Loucy (cell line): ENCODE measurements at regions not wholly inside any gene's neighbourhood (a gene's known extent, or its start where the extent isn't known, plus 50 kb on each side); places are given as distances from the start of the nearest gene placed in this dataset.

Source experiments
- H2AFZ ChIP-seq: fragments of 200-600 bp; sonication (generic); 2 replicates; pipeline ENCODE4 v1.6.0; 2016; ENCODE audit warnings: antibody characterized with exemption, mild to moderate bottlenecking, low read length, moderate library complexity
- H3F3A ChIP-seq: fragments of 200-600 bp; 2 replicates; pipeline ENCODE4 v1.6.0; 2016; ENCODE audit warnings: antibody characterized with exemption, low read depth, mild to moderate bottlenecking
- H3K27me3 ChIP-seq: fragments of 200-600 bp; sonication (generic); 2 replicates; pipeline ENCODE4 v1.6.1; 2014; ENCODE audit warnings: low read length, mild to moderate bottlenecking; ENCODE audit not compliant: insufficient read depth, poor library complexity, severe bottlenecking
- H3K36me3 ChIP-seq: fragments of 200-600 bp; sonication (generic); 2 replicates; pipeline ENCODE4 v1.6.1; 2016; ENCODE audit warnings: low read length; ENCODE audit not compliant: insufficient read depth
- H3K4me1 ChIP-seq: fragments of 200-600 bp; sonication (generic); 2 replicates; pipeline ENCODE4 v1.5.1; 2014; ENCODE audit warnings: low read length, mild to moderate bottlenecking; ENCODE audit not compliant: insufficient read depth, poor library complexity, severe bottlenecking
- H3K4me2 ChIP-seq: fragments of 200-600 bp; sonication (generic); 2 replicates; pipeline ENCODE4 v1.6.0; 2014; ENCODE audit warnings: antibody characterized with exemption, low read length, low read depth, mild to moderate bottlenecking; ENCODE audit not compliant: poor library complexity, severe bottlenecking
- H3K4me3 ChIP-seq: fragments of 200-600 bp; sonication (generic); 2 replicates; pipeline ENCODE4 v1.5.1; 2014; ENCODE audit warnings: low read length, mild to moderate bottlenecking, mixed read lengths; ENCODE audit not compliant: poor library complexity, severe bottlenecking
- H3K79me2 ChIP-seq: fragments of 200-600 bp; sonication (generic); 2 replicates; pipeline ENCODE4 v1.6.1; 2014; ENCODE audit warnings: low read length; ENCODE audit not compliant: insufficient read depth
- H3K9ac ChIP-seq: fragments of 200-600 bp; sonication (generic); 2 replicates; pipeline ENCODE4 v1.6.0; 2014; ENCODE audit warnings: mild to moderate bottlenecking, low read depth, low read length, moderate library complexity; ENCODE audit not compliant: poor library complexity, severe bottlenecking
- H3K9me2 ChIP-seq: fragments of 200-600 bp; sonication (generic); replicated peaks from 2 replicates; pipeline ENCODE4 v1.6.1; 2016; ENCODE audit warnings: low read depth, low read length, mixed read lengths
- H3K9me3 ChIP-seq: fragments of 200-600 bp; sonication (generic); 2 replicates; pipeline ENCODE4 v1.6.1; 2014; ENCODE audit warnings: mild to moderate bottlenecking, antibody characterized with exemption, low read length, low read depth; ENCODE audit not compliant: insufficient read depth
- H4K20me1 ChIP-seq: fragments of 200-600 bp; sonication (generic); 2 replicates; pipeline ENCODE4 v1.6.0; 2014; ENCODE audit warnings: antibody characterized with exemption, low read length, mild to moderate bottlenecking; ENCODE audit not compliant: insufficient read depth, poor library complexity, severe bottlenecking
- CTCF ChIP-seq: fragments of 200-600 bp; sonication (generic); conservative IDR thresholded peaks from 2 replicates; pipeline ENCODE4 v1.5.1; 2014; ENCODE audit warnings: mild to moderate bottlenecking, antibody characterized with exemption, low read length
- EZH2phosphoT487 ChIP-seq: fragments of 200-600 bp; IDR thresholded peaks from 2 replicates; pipeline ENCODE4 v1.6.1; 2018; ENCODE audit warnings: antibody characterized with exemption, mild to moderate bottlenecking, moderate library complexity, borderline replicate concordance

- H3K36me3 ChIP-seq: no peaks in the 10 kb centered on the region
Observed at GRCh38 chr14:25557466-25557865, 507.5 kb upstream of the STXBP6 start.

GRCh38 chr14:25552826-25553225 lies 502.9 kb upstream of the STXBP6 start:
- no peak for TF ChIP-seq EZH2phosphoT487
- no peak for TF ChIP-seq CTCF
- H3K4me1 ChIP-seq: no peaks in the 10 kb centered on the region
- H3K79me2 ChIP-seq: no peaks in the 10 kb centered on the region
- no peaks in the 10 kb centered on the region for H3F3A ChIP-seq
- H3K36me3 ChIP-seq: no peaks in the 10 kb centered on the region
- no peak overlapping the region for H3K4me3 ChIP-seq
- no peaks in the 10 kb centered on the region for H3K9me3 ChIP-seq
- H3K9me2 ChIP-seq: no peaks in the 10 kb centered on the region
- H3K27me3 ChIP-seq: no peaks in the 10 kb centered on the region
- no peak overlapping the region for H3K9ac ChIP-seq
- no peak overlapping the region for H2AFZ ChIP-seq
- H3K4me2 ChIP-seq: no peak overlapping the region
- no peaks in the 10 kb centered on the region for H4K20me1 ChIP-seq

More at GRCh38 chr14:25557466-25557865, 507.5 kb upstream of the STXBP6 start:
- Histone ChIP-seq H3F3A (no peaks in the 10 kb centered on the region), H2AFZ (no peak overlapping the region), H3K9me2 (no peaks in the 10 kb centered on the region), H4K20me1 (no peaks in the 10 kb centered on the region), H3K9me3 (no peaks in the 10 kb centered on the region), H3K79me2 (no peaks in the 10 kb centered on the region), H3K4me1 (no peaks in the 10 kb centered on the region), H3K27me3 (no peaks in the 10 kb centered on the region), H3K4me3 (no peak overlapping the region), H3K4me2 (no peak overlapping the region), H3K9ac (no peak overlapping the region)
- TF ChIP-seq EZH2phosphoT487: no peak

GRCh38 chr14:25551674-25552073 lies 501.7 kb upstream of the STXBP6 start:
- H3K9me3 ChIP-seq: no peaks in the 10 kb centered on the region
- H3K4me1 ChIP-seq: no peaks in the 10 kb centered on the region
- H3K9me2 ChIP-seq: no peaks in the 10 kb centered on the region
- TF ChIP-seq EZH2phosphoT487: no peak
- no peak for TF ChIP-seq CTCF
- no peaks in the 10 kb centered on the region for H3F3A ChIP-seq
- H4K20me1 ChIP-seq: no peaks in the 10 kb centered on the region
- H3K4me2 ChIP-seq: no peak overlapping the region
- H3K36me3 ChIP-seq: no peaks in the 10 kb centered on the region
- H3K79me2 ChIP-seq: no peaks in the 10 kb centered on the region
- no peak overlapping the region for H2AFZ ChIP-seq
- H3K4me3 ChIP-seq: no peak overlapping the region
- H3K9ac ChIP-seq: no peak overlapping the region
- H3K27me3 ChIP-seq: no peaks in the 10 kb centered on the region

GRCh38 chr14:25546826-25547225 lies 496.9 kb upstream of the STXBP6 start:
- Histone ChIP-seq H3K79me2 (no peaks in the 10 kb centered on the region), H3K4me1 (no peaks in the 10 kb centered on the region), H3K27me3 (no peaks in the 10 kb centered on the region), H3K4me3 (no peak overlapping the region), H2AFZ (no peak overlapping the region), H4K20me1 (no peaks in the 10 kb centered on the region), H3K36me3 (no peaks in the 10 kb centered on the region), H3F3A (no peaks in the 10 kb centered on the region), H3K9me2 (no peaks in the 10 kb centered on the region), H3K9me3 (no peaks in the 10 kb centered on the region), H3K4me2 (no peak overlapping the region), H3K9ac (no peak overlapping the region)
- TF ChIP-seq CTCF: no peak
- TF ChIP-seq EZH2phosphoT487: no peak
